Retina (tissue), 1 donor: ENCODE measurements at regions not wholly inside any gene's neighbourhood (a gene's known extent, or its start where the extent isn't known, plus 50 kb on each side); places are given as distances from the start of the nearest gene placed in this dataset.
"Not testable (repeated sequence)": the region's sequence is repeated elsewhere in the genome, so short reads cannot be mapped to it uniquely, and the experiment has no call there.

Experiments used
- DNase-seq: peaks from one replicate; pipeline ENCODE4 v3.0.0-alpha.2; 2016

DNA sequence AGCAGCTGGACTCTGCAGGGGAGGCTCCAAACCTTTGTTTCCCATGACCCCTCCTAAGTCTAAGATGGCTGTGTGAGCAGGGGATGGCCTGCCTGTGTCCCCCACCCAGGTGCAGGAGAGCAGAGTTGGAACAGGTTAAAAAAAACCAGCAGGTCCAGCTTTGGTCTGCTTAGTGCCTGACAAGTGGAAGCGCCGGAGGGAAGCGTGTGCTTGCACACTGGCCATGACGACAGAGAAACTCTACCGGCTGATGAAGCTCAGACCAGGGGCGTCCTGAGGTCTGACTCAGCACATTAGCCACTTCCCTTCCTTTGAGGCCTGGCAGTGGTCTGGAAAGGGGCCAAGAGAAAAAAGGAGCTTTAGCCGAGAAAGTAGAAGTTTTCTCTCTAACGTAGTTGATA, 280.1 kb downstream of the VRK1 start:
- DNase-seq: peak; percentile 34

DNA sequence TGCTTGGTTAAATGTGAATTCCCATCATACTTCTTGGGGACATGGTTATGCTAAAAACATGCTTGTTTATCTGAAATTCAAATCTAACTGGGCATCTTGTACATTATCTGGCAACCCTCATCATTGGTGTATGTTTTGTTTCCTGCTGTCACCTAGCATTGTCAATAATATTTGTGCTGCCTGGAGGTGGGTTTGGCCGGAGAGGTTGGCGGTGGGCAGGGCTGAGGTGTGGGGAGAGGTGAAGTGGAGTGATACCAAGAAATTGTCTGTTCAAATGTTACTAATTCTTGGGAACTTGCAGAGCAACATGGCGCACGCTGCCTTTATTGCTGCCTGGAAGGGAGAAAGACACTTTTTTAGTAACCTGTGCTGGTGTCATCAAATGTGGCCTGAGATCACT, 280.5 kb downstream of the VRK1 start:
- DNase-seq: no peak

DNA sequence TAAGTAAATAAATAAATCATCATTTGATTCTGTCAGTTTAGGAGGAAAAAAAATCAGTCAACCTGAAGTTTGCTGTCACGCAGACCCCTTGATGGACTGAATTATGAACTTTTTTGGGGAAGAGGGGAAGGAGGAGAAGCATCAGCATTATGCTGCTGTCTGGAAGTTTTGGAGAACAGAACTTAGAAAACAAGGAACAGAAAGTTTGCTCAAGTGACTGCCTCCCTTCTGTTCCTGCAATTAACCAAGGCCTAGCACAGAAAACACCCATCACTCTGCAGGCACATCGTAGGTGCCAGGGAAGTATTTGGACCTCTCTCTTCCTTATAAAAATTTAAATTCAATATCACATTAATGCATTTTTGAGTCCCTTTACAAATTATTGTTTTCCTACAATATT, 283.8 kb downstream of the VRK1 start:
- no peak for DNase-seq

DNA sequence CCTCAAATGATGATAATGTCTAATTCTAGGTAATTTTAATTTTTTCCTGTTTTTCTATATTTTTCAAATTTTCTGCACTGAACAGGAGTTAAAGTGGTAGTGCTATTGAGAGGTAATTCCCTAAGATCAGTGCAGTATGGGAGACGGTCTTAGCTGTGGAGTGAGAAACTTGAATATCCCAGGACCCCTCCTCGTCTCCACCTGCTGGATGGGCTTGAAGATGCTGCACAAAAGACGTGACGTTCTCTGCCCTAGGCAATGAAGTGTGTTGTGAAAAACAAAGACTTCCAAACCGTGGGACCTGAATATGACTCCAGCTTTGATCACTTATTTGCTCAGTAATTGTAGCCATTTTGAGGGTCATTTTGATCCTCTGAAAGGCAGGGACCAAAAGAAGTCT, 298.1 kb downstream of the VRK1 start:
- no peak for DNase-seq

DNA sequence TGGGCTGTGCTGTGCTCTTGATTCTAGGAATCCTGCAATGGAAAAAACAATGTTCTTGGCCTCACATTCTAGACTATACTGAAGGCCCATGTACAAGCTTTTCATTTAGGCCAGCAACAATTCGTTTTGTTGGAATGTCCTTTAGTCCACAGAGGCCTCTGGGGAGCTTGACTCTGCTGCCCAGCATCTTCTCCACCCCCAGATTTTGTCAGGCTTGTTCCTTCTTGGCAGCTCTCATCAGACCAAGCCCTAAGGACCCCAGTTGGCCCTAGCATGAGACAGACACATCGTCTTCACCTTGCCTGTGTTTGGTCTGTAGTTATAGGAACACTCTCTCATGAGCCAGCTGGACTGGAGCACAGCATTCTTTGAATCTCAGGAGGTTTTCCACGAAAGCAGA, 300.1 kb downstream of the VRK1 start:
- DNase-seq: no peak

DNA sequence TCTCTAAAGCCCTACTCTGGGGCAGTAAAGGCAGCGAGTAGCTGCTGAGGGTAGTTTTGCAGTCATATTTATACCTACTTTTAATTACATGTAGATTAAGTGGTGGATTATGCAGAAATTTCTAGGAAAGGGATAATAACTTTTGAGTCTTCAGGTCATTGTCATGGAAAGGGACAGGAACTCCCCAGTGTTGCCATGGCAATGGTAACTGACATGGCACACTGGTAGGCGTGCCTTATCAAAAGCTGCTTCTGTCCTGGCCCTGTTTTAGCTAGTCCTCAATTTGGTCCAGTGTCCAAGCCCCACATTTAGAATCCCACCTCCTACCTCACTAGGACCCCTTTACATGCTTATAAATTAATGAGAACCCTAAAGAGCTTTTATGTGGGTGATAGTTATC, 303.1 kb downstream of the VRK1 start:
- no peak for DNase-seq

DNA sequence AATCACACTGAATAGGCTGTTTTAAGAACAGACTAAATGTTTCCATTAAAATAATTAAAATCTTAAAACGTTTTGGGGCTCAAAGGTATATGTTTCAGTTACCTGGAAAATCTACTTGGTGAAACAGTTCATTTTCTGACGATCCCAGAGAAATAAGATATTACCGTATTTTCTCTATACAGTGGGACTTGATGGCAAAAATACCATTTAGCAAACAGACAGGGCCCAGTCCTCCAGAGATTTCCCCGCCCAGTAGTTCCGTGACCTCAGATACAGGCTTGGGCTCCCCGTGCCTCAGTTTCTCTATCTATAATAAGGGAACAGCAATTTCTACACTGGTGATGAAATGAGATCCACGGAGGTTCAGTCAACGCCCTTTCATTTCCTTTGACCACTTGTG, 304.4 kb downstream of the VRK1 start:
- DNase-seq: no peak

DNA sequence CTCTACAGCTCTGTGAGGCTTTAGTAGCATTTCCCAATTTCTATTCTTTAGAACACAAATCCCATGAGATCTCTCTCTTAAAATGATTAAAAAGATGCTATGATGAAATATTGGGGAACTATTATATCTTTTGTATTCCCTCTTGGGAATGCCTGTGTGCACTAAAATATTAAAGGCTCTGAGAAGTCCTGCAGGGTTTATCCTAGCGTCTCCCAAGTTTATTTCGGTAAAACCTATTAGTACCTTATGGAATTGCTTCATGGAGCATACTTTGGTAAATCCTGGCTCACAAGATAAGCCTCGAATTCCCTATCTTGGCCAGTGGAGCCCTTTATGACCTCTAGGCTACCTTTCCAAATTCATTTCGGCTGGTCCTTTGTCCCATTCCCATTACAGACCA, 306.8 kb downstream of the VRK1 start:
- no peak for DNase-seq

DNA sequence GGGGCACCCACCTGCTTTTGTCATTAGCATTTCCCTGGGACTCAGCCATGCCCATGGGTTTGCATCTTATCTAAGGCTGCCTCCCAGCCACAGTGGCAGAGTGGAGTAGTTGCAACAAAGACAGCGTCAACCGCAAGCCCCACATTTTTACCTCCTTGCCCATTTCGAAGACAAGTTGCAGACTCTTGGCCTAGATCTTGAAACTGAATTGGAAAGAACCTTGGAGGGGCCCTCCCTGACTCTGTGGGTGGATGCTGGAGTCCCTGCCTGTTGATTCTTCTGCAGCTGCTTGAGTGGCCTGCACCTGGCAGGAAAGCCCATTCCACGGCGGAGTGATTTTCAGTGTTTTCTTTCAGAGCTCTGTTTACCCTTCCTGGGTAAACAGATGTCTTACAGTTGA, 309.0 kb downstream of the VRK1 start:
- DNase-seq: no peak

DNA sequence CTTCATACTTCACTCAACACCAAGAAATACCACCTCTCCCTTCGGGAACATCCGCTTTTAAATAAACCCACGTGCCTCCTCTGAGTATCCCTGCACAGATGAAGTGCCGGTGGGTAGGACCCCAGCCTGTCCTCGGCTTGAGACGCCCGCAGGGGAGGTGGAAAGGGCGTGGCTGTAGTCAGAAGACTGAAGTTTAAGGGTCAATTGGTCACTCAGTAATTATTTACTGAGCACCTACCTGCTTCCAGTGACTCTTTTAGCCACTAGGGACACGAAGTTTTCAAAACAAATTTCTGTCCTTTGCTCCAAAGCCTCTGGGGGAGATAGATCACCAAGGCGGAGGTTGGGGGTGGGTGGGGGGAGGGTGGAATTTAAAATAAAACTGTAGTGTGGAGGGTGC, 309.4 kb downstream of the VRK1 start:
- DNase-seq: no peak

DNA sequence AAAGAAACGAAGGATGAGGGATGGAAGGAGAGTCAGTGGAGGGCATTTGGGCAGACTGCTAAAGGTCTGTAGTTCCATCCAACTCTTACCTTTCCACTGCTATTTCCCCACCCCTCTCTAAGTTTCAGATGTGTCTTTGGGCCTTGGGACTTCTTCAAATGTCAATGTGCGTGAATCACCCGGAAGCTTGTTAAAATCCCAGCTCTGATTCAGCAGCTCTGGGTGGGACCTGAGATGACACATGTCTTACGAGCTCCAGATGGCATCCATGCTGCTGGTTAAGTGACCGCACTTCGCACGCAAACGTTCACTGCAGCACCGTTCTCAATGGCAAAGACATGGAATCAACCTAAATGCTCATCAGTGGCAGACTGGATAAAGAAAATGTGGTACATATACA, 309.9 kb downstream of the VRK1 start:
- DNase-seq: no peak

DNA sequence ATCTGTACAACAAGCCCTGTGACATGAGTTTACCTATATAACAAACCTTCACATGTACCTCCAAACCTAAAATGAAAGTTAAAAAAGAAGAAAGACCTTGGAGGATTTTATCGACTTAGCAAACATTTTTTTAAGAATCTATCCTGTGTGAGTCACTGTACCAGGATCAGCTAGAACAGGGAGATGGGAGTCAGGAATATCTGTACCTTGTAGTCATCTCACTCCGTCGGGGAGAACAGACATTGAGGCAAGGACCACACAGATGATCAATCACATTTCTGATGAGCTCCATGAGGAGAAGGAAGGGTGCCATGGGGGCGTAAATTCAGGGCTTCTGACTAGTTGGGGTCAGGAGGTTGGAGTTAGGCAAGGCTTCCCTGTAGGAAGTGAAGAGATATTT, 310.6 kb downstream of the VRK1 start:
- DNase-seq: no peak

DNA sequence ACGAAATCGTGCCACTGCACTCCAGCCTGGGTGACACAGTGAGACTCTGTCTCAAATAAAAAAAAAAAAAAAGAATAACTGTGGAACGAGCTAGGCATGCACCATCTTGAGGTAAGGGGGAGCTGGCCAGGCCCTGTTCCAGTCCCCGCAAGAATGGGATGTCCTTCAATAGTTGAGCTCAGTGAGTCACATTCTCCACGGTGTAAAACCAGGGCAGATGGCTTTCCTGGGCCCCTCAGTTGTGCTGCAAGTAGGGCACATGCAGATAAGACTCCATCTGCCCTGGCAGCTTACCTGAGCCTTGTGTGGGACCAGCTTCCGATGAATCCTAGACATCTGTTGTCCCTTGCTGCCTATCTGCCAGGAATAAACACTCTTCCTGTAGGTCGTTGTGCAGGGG, 312.1 kb downstream of the VRK1 start:
- DNase-seq: no peak

DNA sequence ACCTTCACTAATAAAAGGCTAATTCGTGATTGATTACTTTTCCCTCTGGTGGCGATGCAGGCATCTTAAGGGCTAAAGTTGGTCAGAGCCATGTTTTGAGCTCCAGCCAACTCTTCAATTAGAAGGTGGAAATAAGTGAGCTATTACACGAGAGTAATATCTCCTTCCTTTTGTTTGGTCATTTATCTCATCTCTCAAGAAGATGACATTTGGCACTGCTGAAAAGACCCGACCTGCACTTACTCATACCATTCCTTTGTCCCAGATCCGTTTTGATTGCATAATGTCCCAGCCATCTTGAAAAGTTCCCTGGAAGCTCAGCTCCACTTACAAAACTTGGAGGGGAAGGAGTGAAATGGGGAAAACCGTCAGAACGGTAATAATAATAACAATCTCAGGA, 316.2 kb downstream of the VRK1 start:
- DNase-seq: no peak

DNA sequence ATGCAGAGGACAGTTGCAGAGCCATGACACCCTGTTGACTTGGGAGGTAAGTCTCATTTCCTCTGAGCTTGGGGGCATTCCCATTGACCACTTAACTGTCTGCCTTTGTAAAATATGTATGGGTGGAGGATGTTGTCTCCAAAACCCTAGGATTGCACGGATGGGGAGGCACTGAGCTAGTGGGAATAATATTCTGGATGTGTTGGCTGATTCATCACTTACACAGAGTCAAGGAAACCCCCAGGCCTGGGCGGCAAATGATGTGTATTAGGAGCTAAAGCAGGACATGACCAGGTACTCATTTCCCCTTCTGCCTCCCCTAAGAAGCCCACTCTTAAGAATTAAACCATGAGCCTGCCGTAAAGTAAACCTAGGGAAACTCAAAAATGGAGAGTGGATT, 319.4 kb downstream of the VRK1 start:
- no peak for DNase-seq

DNA sequence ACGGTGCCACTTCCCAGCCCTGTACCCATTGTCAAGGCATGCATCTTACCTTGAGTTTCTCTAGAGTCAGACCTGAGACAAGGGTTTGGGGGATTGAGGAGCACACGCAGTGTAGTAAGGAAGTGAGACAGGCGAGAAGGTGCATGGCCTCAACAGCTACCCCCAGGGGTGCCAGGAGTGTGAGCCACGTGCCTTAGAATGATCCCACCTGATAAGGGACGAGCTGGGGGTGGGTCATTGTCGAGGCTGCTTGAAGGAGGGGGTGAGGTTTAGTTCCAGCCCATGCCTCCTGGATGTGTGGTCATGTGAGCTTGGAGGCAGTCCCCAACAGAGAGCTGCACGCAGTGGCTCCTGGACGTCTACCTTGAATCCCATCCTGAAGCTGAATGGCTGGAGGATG, 320.5 kb downstream of the VRK1 start:
- DNase-seq: no peak

DNA sequence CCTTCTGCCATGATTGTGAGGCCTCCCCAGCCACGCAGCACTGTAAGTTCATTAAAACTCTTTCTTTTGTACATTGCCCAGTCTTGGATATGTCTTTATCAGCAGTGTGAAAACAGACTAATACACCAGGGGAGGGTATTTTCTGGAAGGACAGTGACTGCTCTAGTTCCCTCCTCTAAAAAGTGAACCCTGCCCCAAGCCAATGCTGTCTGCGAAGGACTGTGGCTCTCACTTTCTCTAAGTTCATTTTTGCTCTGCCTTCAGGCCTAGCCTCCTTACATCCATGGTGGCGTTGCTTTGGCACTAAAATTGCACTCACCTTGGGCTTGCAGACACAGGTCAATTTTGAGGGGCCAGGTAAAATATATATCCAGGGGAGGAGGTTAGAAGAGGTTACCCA, 323.0 kb downstream of the VRK1 start:
- no peak for DNase-seq

DNA sequence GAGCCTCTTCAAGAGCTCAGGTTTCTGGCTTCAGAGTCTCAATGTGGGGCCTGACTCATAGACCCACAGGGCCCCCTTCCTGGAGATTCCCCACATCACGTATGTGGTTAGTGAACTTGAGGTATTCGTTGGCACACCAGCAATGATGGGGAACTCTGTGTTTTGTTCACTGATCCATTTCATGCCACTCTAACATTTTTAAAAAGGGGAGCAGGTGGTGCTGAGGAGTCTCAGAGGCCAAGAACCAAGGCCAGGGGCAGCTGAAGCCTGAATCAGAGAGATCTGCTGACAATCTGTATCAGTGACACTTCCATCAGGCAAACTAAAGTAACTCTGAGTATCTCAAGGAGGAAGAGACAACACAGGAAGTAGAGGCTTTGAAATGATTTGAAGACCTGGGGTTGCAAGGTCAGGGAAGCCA, 323.4 kb downstream of the VRK1 start:
- DNase-seq: peak; percentile 13

DNA sequence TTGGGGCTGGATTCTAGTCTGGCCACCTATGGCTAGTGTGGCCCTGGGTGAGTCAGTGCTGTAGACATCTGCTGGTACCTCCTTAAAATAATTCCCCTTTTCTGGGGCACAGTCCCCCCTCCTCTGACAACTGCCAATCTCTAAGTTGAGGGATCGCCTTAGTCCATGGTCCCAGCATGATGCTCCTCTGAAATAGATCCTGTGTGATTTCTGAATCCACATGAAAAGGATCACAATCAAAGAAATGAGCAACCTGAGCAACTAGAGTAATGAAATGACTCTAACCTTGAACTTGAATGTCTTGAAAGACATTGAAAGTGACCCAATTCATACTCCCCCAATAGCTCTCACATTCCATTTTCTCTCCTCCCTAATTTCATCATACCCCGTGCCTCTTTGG, 332.5 kb downstream of the VRK1 start:
- DNase-seq: no peak

DNA sequence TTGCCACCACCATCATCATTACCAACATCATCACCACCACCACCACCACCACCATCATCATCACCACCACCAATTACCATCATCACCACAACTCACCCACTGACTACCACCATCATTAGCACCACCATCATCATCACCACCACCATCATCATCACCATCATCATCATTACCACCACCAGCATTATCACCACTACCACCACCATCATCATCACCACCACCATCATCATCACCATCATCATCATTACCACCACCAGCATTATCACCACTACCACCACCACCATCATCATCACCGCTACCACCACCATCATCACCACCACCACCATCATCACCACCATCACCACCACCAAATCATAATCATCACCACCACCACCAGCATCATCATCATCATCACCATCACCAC, 338.7 kb downstream of the VRK1 start:
- not testable (repeated sequence) for DNase-seq

DNA sequence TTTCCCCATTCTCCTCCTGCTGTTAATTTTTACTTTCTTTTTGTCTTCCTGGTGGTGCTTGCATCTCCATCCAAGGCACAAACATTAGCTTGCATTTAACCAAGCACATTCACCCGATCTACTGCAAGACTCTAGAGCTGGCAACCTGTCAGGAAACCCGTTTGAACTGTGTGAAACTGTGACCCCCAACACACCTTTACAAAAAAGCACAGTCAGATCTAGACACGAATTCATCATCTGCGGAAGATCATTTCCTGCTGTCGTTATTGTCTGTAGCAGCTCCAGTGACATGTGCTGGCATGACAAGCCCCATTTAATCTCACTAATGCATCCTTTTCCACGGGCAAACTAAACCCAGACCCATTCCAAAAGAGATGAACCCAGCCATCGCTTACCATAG, 340.5 kb downstream of the VRK1 start:
- DNase-seq: no peak

DNA sequence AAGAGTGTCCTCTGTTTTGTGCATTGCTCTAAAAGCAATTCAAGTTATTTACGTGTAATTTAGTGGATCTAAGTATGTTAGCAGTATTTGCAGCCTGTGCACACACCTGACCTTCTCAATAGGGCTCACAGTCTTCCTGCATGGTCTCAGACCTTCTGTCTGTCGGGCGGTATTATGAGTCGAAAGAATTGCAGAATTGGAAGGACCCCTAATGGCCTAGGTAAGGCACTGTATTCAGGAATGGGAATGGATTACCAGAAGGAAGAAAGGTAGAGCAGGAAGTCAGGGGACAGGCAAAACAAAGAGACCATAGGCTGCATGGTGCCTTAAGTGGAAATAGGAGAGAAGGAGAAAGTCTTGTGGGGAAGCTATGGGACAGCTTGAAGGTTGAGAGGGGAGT, 341.6 kb downstream of the VRK1 start:
- DNase-seq: no peak

DNA sequence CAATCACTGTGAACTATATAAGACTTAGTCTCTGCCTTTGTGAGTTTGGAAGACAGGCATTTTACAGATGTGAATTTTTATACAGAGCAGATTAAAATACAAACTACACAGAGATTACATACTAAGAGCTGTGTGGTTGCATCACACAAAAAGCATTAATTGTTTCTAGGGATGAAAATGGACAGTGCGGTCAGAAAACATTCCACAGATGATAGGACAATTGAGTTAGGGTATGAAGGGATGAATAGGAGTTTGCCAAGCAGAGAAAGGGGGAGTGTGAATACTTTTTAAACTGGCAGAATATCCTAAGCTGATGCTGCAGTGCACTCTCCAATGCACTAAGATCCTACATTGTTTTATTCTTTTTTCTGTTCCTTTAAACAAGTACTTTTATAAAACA, 345.8 kb downstream of the VRK1 start:
- no peak for DNase-seq

DNA sequence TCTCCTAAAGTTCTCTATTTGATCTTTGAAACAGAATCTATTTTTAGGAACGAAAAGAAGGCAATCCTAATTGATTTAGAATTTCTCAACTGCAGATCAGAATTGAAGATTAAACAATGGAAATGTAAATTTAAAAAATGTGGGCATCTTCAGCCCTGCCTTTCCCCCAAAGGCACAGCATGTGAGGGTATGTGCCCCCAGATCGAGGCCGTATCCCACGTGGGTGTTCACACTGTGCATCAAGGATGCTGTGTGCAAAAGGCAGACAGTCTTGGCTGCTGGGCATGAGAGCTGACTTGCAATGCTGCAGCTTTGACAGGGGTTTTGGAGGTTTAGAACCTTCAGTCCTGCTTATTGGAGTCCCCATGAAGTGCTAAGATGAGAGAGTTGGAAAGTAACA, 346.3 kb downstream of the VRK1 start:
- DNase-seq: no peak

DNA sequence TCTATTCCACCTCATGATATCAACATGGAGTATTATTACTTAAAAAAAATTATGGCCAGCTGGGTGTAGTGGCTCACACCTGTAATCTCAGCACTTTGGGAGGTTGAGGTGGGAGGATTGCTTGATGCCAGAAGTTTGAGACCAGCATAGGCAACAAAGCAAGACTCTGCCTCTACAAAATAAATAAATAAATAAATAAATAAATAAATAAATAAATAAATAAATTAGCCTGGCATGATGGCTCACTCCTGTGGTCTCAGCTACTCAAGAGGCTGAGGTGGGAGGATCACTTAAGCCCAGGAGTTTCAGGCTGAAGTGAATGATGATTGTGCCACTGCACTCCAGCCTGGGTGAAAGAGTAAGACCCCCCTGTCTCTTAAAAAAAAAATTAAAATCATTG, 350.8 kb downstream of the VRK1 start:
- not testable (repeated sequence) for DNase-seq

DNA sequence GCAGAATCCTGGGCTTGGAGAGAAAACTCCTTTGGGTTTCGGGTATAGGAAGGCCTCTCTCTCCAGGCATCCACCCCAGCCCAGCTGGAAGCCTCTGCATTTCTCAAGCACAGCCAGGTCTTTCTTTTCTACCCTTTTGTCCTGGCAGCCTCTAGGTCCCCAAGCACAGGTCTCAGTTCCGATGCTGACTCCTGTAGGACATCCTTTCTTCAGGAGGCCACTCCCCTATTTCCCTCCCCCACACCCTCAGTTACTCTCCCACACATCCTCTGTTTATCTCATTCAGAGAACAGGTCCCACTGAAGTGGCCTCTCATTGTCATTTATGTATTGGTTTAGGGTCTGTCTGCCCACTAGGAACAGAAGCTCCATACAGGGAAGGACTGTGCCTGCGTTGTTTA, 352.6 kb downstream of the VRK1 start:
- no peak for DNase-seq
